Fibroblast of mammary gland (primary cell): ENCODE measurements at regions not wholly inside any gene's neighbourhood (a gene's known extent, or its start where the extent isn't known, plus 50 kb on each side); places are given as distances from the start of the nearest gene placed in this dataset.

Source experiments
- DNase-seq: peaks from one replicate; pipeline ENCODE4 v3.0.0-alpha.2; 2010; ENCODE audit warnings: low read depth
- H3K4me3 ChIP-seq: 2 replicates; pipeline ENCODE4 v1.5.1; 2011; ENCODE audit warnings: low read depth, mild to moderate bottlenecking, low read length, moderate library complexity; ENCODE audit not compliant: control insufficient read depth
- TF ChIP-seq, protein P1 (sequence below): conservative IDR thresholded peaks from 2 replicates; pipeline ENCODE4 v1.5.1; 2011; ENCODE audit warnings: low read depth, low read length, inconsistent platforms; ENCODE audit not compliant: control insufficient read depth, insufficient read depth

DNA sequence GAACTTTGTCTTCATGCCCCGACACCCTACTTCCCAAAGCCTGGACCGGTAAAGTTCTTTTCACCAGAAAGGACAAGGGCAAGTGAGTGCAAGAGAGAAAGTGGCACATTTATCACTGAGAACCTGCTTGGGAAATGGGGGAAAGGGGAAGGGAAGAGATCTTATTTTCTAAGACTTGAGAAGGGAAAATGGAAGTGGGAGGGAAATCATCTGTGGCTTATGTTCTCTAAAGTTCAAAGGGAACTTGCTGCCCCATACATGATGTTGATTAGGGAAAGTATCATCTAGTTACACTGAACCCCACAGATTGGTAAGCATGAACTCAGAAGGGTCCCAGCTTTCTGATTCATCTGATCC lies 199.5 kb upstream of the LPP start:
- no peak overlapping the region for H3K4me3 ChIP-seq
- TF ChIP-seq, protein P1, sequence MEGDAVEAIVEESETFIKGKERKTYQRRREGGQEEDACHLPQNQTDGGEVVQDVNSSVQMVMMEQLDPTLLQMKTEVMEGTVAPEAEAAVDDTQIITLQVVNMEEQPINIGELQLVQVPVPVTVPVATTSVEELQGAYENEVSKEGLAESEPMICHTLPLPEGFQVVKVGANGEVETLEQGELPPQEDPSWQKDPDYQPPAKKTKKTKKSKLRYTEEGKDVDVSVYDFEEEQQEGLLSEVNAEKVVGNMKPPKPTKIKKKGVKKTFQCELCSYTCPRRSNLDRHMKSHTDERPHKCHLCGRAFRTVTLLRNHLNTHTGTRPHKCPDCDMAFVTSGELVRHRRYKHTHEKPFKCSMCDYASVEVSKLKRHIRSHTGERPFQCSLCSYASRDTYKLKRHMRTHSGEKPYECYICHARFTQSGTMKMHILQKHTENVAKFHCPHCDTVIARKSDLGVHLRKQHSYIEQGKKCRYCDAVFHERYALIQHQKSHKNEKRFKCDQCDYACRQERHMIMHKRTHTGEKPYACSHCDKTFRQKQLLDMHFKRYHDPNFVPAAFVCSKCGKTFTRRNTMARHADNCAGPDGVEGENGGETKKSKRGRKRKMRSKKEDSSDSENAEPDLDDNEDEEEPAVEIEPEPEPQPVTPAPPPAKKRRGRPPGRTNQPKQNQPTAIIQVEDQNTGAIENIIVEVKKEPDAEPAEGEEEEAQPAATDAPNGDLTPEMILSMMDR, result no peak
- DNase-seq, result no peak

DNA sequence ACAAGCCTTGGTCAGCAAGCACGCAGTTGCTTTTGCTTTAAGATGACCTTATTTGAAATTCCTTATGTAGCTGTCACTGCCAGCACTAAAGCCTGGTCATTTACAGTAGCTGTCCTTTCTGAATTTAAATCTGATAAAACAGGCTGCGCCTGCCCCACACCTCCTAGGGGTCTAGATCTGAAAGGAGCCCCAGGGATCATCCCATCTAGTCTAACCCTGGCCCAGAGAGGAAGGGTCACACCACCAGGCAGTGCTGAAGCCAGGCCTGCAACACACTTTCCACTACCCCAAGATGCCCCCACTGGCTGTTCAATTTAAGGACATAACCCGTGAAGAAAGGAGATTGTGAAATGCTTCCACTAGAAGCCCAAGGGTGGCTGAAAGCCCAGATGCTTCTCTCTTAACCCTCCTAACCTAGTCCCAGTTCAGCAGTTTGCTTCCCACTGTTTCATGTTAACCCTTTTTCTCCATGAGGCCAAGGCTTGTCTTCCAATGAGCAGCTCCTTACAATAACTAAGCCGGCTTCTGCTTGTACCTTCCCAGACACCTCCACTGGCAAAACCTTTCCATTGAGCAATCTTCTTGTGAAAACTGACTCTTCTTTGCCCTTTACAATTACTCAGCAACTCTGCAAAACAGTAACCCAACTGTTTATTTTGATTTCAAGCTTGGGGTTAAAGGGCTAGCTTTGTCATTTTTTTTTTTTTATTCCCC lies 198.9 kb upstream of the LPP start:
- DNase-seq, result peak; percentile 96
- H3K4me3 ChIP-seq, result no peak overlapping the region
- TF ChIP-seq, protein P1, result no peak

DNA sequence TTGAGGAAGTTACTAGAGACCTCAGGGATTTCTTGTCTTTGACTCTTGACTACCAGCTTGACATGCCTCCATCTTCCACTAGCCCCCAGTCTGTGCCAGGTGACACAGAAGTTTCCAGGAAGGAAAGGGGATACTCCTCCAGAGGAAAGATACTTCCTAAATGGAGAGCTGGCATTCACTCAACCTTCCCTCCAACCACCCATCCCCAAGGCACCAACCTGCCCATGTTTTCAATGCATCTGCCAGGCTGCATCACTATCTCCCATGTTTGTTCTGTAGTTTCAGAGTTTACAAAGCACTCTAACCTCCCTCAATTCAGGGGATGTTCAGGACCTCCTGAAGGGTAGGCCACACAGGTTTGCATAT lies 198.4 kb upstream of the LPP start:
- TF ChIP-seq, protein P1, result no peak
- no peak overlapping the region for H3K4me3 ChIP-seq
- DNase-seq, result no peak

DNA sequence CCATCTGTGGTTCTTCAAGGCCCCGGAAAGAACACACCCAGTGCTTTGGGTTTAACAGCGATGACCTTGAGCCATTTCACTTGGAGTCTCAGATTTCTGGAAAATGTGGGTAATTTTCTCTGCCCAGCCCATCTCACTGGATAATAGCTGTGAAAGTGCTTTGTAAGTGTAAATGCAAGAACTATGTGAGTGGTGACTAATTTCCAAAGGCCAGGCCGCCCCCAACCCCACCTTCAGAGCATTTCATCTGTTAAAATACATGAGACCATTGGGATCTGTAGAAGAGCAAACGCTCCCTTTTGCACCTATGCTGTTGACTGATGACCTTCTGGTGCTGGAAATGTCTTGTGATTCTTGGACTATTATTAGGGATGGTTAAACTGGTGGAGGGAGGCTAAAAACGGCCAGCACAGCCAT lies 196.8 kb upstream of the LPP start:
- TF ChIP-seq, protein P1, result no peak
- no peak overlapping the region for H3K4me3 ChIP-seq

DNA sequence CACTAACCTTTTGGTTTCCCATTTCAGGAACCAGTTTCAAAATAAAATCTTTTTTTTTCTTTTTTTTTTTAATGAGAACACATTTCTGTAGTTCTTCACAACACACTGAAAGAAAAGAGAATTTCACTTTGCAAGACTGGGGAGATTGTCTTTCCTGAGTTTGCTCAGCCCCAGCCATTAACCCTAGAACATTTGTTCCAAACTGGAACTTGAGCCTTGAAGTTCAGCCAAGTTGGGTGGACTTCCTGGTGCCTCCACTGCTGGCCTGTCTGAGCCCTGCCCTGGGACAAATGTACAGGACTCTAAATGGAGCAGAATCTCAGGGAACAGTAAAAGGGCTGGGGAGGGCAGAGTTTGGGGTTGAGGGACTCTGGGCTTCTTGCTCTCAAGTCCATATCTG lies 196.4 kb upstream of the LPP start:
- no peak for DNase-seq
- no peak overlapping the region for H3K4me3 ChIP-seq
- TF ChIP-seq, protein P1, result no peak

More for the DNA sequence above, 196.8 kb upstream of the LPP start:
- DNase-seq, result no peak

DNA sequence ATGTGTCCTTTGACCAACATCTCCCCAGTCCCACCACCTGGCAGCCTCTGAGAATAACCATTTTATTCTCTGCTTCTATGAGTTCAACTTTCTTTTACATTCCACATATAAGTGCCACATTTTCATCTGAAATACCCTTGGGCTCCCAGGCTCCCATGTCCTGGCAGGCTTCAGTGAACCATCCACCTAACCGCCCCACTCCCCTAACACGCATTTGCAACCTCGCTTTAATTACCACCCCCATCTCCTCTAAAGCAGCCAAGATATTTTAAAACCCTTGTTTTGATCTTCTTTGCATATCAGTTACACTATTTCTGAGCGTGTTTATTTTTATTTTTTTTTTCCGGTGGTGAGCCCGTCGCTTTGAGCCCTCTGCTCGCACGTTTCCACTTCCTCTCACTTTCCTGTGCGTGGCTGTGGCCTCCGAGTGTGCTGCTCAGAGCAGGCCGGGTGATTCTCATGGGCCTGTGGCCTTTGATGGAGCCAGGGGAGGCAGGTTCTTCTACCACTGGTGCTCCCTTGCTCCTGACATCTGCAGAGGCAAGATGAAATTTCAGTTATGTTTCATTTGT lies 195.4 kb upstream of the LPP start:
- H3K4me3 ChIP-seq, result no peak overlapping the region
- DNase-seq, result no peak

More for the DNA sequence above, 195.4 kb upstream of the LPP start:
- TF ChIP-seq, protein P1, result no peak
